Testis (tissue), 2 donors: ENCODE measurements at regions not wholly inside any gene's neighbourhood (a gene's known extent, or its start where the extent isn't known, plus 50 kb on each side); places are given as distances from the start of the nearest gene placed in this dataset.

ENCODE experiments used
- DNase-seq: peaks from one replicate; pipeline ENCODE4 v3.0.0-alpha.2; 2019
- H3K27ac ChIP-seq, 2 donors: fragments of 200-600 bp; sonication (generic); one replicate each; pipeline ENCODE4 v1.5.1; 2019
- H3K27me3 ChIP-seq: fragments of 200-600 bp; sonication (generic); one replicate; pipeline ENCODE4 v1.5.1; 2019
- H3K36me3 ChIP-seq: fragments of 200-600 bp; sonication (generic); one replicate; pipeline ENCODE4 v1.5.1; 2017; ENCODE audit warnings: low read depth; ENCODE audit errors: missing control alignments
- H3K4me1 ChIP-seq: fragments of 200-600 bp; sonication (generic); one replicate; pipeline ENCODE4 v1.5.1; 2019
- H3K4me3 ChIP-seq, 2 donors: fragments of 200-600 bp; sonication (generic); one replicate each; pipeline ENCODE4 v1.5.1; 2017 to 2019
- H3K9me3 ChIP-seq: fragments of 200-600 bp; sonication (generic); one replicate; pipeline ENCODE4 v1.5.1; 2017
- CTCF ChIP-seq, 3 experiments: fragments of 450-650 bp in 2 of 3; fragments of 200-600 bp in 1 of 3; sonication (generic) in 1 of 3; IDR thresholded peaks; one replicate each; pipeline ENCODE4 v1.5.1; 2016 to 2019; ENCODE audit warnings: antibody characterized with exemption in 3 of 3, mild to moderate bottlenecking in 2 of 3, moderate library complexity in 1 of 3
- POLR2A ChIP-seq: fragments of 450-650 bp; IDR thresholded peaks from one replicate; pipeline ENCODE4 v1.6.1; 2017; ENCODE audit warnings: antibody characterized with exemption, mild to moderate bottlenecking, moderate library complexity
- WGBS, 2 donors: methylation state at CpG; one replicate each; pipeline ENCODE4 v1.1.5; 2018; 5-methylcytosine and 5-hydroxymethylcytosine counted together
- intact Hi-C: fragments of 100-400 bp; cut with DNase I; formaldehyde crosslinking; loops from one replicate; pipeline ENCODE4 v1.15.1; 2023; ENCODE audit warnings: low total_unique reads

GRCh38 chr5:58224221-58224620 is 235.7 kb downstream of the PLK2 start:
- no peaks in the 10 kb centered on the region for H3K36me3 ChIP-seq
- DNase-seq: no peak
- 76 to 80% methylated on average over 4 of the region's 4 CpGs for WGBS, 2 donors
- intact Hi-C loops: no loop called here
- H3K4me3 ChIP-seq: no peak overlapping the region
- no peak for TF ChIP-seq CTCF (IDR thresholded peaks at IDR 0.05)
- no peak for TF ChIP-seq POLR2A
- H3K4me1 ChIP-seq: no peaks in the 10 kb centered on the region
- no peak overlapping the region for H3K27ac ChIP-seq
- no peaks in the 10 kb centered on the region for H3K27me3 ChIP-seq
- H3K9me3 ChIP-seq: no peaks in the 10 kb centered on the region

GRCh38 chr5:58215364-58215763 is 244.5 kb downstream of the PLK2 start:
- TF ChIP-seq CTCF (IDR thresholded peaks at IDR 0.05) (no peak), POLR2A (no peak)
- no peaks in the 10 kb centered on the region for H3K36me3 ChIP-seq
- DNase-seq: no peak
- H3K27ac ChIP-seq: no peak overlapping the region
- intact Hi-C loops: no loop called here
- H3K9me3 ChIP-seq: no peaks in the 10 kb centered on the region
- no peaks in the 10 kb centered on the region for H3K4me1 ChIP-seq
- no peak overlapping the region for H3K4me3 ChIP-seq
- H3K27me3 ChIP-seq: no peaks in the 10 kb centered on the region

- Histone ChIP-seq H3K27ac (no peak overlapping the region), H3K4me3 (no peak overlapping the region), H3K9me3 (no peaks in the 10 kb centered on the region), H3K27me3 (no peaks in the 10 kb centered on the region), H3K4me1 (no peaks in the 10 kb centered on the region), H3K36me3 (no peaks in the 10 kb centered on the region)
- TF ChIP-seq POLR2A (no peak), CTCF (IDR thresholded peaks at IDR 0.05) (no peak)
- DNase-seq: no peak
- intact Hi-C loops: no loop called here
- 93 to 96% methylated on average over 1 of the region's 1 CpG for WGBS, 2 donors
These were observed 248.4 kb downstream of the PLK2 start for GRCh38 chr5:58211441-58211840.

- no peak for TF ChIP-seq CTCF (IDR thresholded peaks at IDR 0.05)
- no peak for TF ChIP-seq POLR2A
- no peaks in the 10 kb centered on the region for H3K27me3 ChIP-seq
- intact Hi-C loops: no loop called here
- H3K4me1 ChIP-seq: no peaks in the 10 kb centered on the region
- DNase-seq: no peak
- H3K4me3 ChIP-seq: no peak overlapping the region
- WGBS, 2 donors: 88 to 93% methylated on average over 7 of the region's 7 CpGs
- H3K9me3 ChIP-seq: no peaks in the 10 kb centered on the region
- no peak overlapping the region for H3K27ac ChIP-seq
- H3K36me3 ChIP-seq: no peaks in the 10 kb centered on the region
These were observed 251.2 kb downstream of the PLK2 start for GRCh38 chr5:58208674-58209073.

- no peak for DNase-seq
These were observed 252.8 kb downstream of the PLK2 start for GRCh38 chr5:58207076-58207475.

More at GRCh38 chr5:58207076-58207475, 252.8 kb downstream of the PLK2 start:
- Histone ChIP-seq H3K27ac (no peak overlapping the region), H3K36me3 (no peaks in the 10 kb centered on the region), H3K27me3 (no peaks in the 10 kb centered on the region), H3K9me3 (no peaks in the 10 kb centered on the region), H3K4me3 (no peak overlapping the region), H3K4me1 (no peaks in the 10 kb centered on the region)
- intact Hi-C loops: no loop called here
- TF ChIP-seq CTCF (IDR thresholded peaks at IDR 0.05) (no peak), POLR2A (no peak)
- 53 to 56% methylated on average over 1 of the region's 1 CpG for WGBS, 2 donors
